ENCODE measurements at regions not wholly inside any gene's neighbourhood (a gene's known extent, or its start where the extent isn't known, plus 50 kb on each side); places are given as distances from the start of the nearest gene placed in this dataset.

DNA sequence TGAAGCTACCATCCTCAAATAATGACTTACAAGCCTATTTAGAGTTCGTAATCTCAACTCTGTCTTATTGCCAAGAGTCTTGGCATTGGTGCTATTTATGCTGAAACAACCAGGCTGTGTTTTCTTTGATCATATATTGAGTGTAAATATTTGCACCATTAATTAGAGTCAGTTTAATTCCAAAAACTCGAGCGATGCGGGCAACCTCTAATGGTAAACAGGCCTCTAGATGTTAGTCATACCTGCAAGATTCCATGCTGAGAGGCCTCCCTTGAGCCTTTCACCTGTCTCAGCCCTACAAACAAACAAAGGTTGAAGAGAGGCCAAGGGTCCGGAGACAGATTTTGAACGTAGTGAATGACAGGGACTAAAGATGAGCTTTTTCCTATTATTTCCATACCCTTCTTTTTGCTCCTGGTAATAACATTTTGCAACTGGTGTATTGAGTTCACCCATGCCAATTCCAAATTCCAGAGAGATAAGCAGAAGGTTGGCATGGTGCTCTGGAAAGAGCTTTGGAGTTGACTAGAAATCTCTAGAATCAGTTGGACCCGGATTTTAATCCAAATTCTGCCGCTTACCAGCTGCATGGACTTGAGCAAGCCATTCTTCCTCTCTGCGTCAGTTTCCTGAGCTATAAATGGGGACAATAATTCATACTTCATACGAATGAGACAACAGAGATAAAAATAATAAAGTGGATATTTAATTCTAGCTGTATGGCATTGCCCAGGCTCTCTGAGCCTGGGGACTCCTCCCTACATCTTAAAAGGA lies 99.1 kb upstream of the ANO1 start:
- no peaks in the 10 kb centered on the region for H3K9me3 ChIP-seq
- H3K4me1 ChIP-seq = peaks cover 0 to 3% (median 0%) of the 10 kb centered on the region in 4 donors
- H3K36me3 ChIP-seq = no peaks in the 10 kb centered on the region
- no peak overlapping the region for H3K4me3 ChIP-seq
- DNase-seq = no peak
- H3K27ac ChIP-seq = no peak overlapping the region
- no peaks in the 10 kb centered on the region for H3K27me3 ChIP-seq
- TF ChIP-seq POLR2A (IDR thresholded peaks at IDR 0.05) = no peak
- TF ChIP-seq, protein P1, sequence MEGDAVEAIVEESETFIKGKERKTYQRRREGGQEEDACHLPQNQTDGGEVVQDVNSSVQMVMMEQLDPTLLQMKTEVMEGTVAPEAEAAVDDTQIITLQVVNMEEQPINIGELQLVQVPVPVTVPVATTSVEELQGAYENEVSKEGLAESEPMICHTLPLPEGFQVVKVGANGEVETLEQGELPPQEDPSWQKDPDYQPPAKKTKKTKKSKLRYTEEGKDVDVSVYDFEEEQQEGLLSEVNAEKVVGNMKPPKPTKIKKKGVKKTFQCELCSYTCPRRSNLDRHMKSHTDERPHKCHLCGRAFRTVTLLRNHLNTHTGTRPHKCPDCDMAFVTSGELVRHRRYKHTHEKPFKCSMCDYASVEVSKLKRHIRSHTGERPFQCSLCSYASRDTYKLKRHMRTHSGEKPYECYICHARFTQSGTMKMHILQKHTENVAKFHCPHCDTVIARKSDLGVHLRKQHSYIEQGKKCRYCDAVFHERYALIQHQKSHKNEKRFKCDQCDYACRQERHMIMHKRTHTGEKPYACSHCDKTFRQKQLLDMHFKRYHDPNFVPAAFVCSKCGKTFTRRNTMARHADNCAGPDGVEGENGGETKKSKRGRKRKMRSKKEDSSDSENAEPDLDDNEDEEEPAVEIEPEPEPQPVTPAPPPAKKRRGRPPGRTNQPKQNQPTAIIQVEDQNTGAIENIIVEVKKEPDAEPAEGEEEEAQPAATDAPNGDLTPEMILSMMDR (IDR thresholded peaks at IDR 0.05) = no peak

DNA sequence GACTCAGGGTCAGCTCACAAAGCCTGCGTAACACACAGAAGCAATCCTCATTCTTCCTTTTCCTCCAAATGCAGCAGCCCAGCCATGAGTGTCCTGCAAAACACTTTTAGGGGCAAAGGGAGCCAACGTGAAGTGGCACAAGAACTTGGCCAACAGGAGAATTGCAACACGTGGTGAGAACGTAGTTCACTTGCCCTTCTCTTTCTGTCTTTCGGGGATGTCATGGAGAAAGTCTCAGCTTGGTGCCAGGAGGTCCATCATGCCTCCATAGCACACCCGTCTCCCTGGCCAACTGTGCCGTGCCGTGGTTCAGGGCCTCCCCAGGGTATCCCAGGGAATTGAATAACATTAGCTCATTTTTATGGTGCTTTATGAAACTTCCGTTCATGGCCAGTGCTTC lies 98.5 kb upstream of the ANO1 start:
- Histone ChIP-seq H3K36me3 (no peaks in the 10 kb centered on the region), H3K9me3 (no peaks in the 10 kb centered on the region), H3K4me1 (peaks cover 0 to 5% (median 0%) of the 10 kb centered on the region in 4 donors), H3K27me3 (peaks cover 0 to 3% of the 10 kb centered on the region in 2 donors), H3K4me3 (no peak overlapping the region), H3K27ac (no peak overlapping the region)
- peak in 1 of 3 donors; percentile 22 for DNase-seq
- TF ChIP-seq, protein P1 (IDR thresholded peaks at IDR 0.05) = no peak
- TF ChIP-seq POLR2A (IDR thresholded peaks at IDR 0.05) = no peak

DNA sequence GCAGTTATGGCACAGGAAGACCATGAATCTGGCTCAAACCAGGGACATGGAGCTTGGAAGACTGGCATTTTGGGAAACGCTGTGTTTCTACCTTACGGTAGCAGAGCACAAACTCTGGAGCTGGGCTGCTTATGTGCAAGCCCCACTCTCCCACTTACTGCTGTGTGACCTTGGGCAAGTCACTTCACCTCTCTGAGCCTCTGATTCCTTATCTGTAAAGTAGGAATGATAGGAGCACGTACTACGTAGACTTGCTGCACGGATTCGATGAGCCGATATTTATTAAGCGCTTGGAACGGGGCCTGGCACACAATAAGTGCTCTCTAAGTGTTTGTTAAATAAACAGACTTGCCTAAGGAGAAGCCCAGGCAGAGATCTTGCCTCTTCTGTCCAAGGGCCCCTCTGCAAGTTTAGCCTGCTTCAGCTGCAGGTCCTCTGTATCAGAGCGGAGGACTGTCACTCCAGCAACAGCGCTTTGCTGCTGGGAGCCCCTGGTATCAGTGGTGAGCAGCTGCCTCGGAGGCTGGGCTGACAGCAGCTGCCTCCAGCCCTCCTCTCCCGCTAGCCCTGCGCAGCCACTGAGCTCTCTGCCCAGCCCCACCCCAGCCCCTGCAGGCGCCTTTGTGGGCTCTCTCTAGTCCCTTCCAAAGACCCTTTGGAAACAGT lies 96.9 kb upstream of the ANO1 start:
- Histone ChIP-seq H3K27ac (no peak overlapping the region), H3K27me3 (peaks cover 0 to 19% of the 10 kb centered on the region in 2 donors), H3K36me3 (no peaks in the 10 kb centered on the region), H3K4me3 (no peak overlapping the region), H3K4me1 (peaks cover 0 to 21% (median 0%) of the 10 kb centered on the region in 4 donors), H3K9me3 (no peaks in the 10 kb centered on the region)
- DNase-seq = peak in 1 of 3 donors; percentile 6
- TF ChIP-seq, protein P1 (IDR thresholded peaks at IDR 0.05) = no peak
- TF ChIP-seq POLR2A (IDR thresholded peaks at IDR 0.05) = no peak

DNA sequence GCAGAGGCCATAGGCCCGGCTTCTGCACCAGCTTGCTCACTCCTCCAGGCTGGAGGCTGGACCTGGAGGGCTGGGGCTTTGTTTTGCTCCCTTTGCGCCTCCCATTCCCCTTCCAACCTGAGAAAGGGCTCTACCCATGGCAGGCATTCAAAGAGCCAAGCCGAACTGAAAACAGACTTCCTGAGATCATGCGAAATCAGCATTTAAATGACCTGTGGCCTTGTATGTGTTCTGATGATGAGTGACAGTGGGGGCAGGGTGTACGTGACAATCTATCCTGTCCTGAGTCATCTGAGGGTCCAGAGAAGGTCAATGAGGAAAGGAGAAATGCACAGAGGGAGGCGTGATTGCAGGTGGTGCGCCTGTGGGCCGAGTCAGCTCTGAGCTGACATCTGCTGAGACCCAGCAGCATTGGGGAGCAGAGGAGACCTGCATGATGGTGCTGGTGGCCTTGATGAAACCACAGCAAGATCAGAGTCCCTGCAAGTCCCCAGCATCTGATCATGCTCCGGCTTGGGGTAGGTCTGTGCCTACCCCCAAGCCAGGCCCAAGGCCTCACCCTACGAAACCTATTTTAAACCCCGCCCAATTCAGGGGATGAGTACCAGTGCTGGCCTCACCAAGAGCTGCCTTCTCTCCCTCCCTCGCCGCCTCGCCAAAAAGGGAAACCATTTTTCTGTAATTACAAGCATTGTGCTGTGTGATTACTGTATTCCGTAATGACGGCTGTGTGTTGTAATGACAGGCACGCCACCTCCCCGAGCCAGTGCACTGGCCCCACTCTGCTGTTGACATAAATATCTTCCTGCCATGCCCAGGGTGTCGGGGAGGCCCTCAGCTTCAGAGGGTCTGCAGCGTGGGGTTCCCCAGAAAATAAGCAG lies 95.2 kb upstream of the ANO1 start:
- peak in 1 of 3 donors; percentile 15 for DNase-seq
- TF ChIP-seq, protein P1 (IDR thresholded peaks at IDR 0.05) = no peak
- no peak for TF ChIP-seq POLR2A (IDR thresholded peaks at IDR 0.05)
- no peak overlapping the region for H3K4me3 ChIP-seq
- H3K9me3 ChIP-seq = no peaks in the 10 kb centered on the region
- H3K36me3 ChIP-seq = no peaks in the 10 kb centered on the region
- peaks cover 0 to 22% of the 10 kb centered on the region in 2 donors for H3K27me3 ChIP-seq
- H3K4me1 ChIP-seq = peaks cover 0 to 22% (median 0%) of the 10 kb centered on the region in 4 donors
- no peak overlapping the region for H3K27ac ChIP-seq

DNA sequence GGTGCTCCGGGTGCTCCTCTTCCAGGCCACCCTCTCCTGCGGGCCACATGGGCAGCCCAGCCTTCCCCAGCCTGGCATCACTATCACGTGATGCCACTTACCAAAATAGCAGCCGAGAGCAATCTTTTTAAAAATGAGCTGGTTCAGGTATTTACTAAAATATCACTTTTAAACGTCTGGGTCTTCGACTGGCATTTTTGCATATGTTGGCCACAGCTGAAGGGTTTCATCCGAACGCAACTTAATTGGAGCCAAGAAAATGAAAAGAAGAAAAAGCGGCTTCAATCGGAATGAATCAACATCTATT lies 94.6 kb upstream of the ANO1 start:
- peaks cover 0 to 22% of the 10 kb centered on the region in 2 donors for H3K27me3 ChIP-seq
- peak in 1 of 3 donors; percentile 5 for DNase-seq
- TF ChIP-seq, protein P1 (IDR thresholded peaks at IDR 0.05) = no peak
- no peak for TF ChIP-seq POLR2A (IDR thresholded peaks at IDR 0.05)
- H3K4me3 ChIP-seq = no peak overlapping the region
- peaks cover 0 to 22% (median 0%) of the 10 kb centered on the region in 4 donors for H3K4me1 ChIP-seq
- no peak overlapping the region for H3K27ac ChIP-seq
- H3K36me3 ChIP-seq = no peaks in the 10 kb centered on the region
- no peaks in the 10 kb centered on the region for H3K9me3 ChIP-seq
